Liver (tissue), 3 donors: ENCODE measurements at regions not wholly inside any gene's neighbourhood (a gene's known extent, or its start where the extent isn't known, plus 50 kb on each side); places are given as distances from the start of the nearest gene placed in this dataset.

Experiments
- CTCF ChIP-seq: fragments of 150-350 bp; IDR thresholded peaks from 2 replicates; pipeline ENCODE4 v1.5.1; 2017; ENCODE audit warnings: improper control_type of control experiment, low read depth, low read length; ENCODE audit not compliant: missing input control
- RAD21 ChIP-seq, 2 donors: IDR thresholded peaks; 2 replicates each; pipeline ENCODE4 v1.6.1; 2016; ENCODE audit warnings: antibody characterized with exemption in 2 of 2, mild to moderate bottlenecking in 2 of 2
- YY1 ChIP-seq: IDR thresholded peaks from 2 replicates; pipeline ENCODE4 v1.6.1; 2016; ENCODE audit warnings: antibody characterized with exemption, mild to moderate bottlenecking
- TF ChIP-seq, protein P1 (sequence below): IDR thresholded peaks from 2 replicates; pipeline ENCODE4 v1.6.1; 2016; ENCODE audit warnings: antibody characterized with exemption, mild to moderate bottlenecking
- donor health status: healthy.
- donor health status: healthy.

DNA sequence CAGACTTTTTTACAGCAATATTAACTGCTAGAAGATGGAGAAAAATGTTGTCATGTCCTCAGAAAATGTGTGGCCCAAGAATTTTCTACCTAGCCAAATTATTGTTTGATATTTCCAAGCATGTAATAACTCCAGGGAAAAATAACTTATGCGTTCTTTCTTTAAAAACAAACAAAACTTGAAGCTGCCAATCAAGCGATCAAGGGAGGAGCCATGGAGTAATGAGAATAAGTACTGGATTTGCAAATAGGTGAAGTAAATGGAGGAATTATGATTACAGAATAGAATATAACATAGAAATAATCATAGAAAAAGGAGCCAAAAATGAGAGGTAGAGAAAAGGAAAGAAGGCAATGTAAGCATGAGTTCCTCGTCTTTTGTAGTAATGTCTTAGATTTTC is 225.3 kb downstream of the DLEU7 start:
- TF ChIP-seq CTCF (no peak), YY1 (no peak), RAD21 (IDR thresholded peaks at IDR 0.05) (no peak)
- TF ChIP-seq, protein P1, sequence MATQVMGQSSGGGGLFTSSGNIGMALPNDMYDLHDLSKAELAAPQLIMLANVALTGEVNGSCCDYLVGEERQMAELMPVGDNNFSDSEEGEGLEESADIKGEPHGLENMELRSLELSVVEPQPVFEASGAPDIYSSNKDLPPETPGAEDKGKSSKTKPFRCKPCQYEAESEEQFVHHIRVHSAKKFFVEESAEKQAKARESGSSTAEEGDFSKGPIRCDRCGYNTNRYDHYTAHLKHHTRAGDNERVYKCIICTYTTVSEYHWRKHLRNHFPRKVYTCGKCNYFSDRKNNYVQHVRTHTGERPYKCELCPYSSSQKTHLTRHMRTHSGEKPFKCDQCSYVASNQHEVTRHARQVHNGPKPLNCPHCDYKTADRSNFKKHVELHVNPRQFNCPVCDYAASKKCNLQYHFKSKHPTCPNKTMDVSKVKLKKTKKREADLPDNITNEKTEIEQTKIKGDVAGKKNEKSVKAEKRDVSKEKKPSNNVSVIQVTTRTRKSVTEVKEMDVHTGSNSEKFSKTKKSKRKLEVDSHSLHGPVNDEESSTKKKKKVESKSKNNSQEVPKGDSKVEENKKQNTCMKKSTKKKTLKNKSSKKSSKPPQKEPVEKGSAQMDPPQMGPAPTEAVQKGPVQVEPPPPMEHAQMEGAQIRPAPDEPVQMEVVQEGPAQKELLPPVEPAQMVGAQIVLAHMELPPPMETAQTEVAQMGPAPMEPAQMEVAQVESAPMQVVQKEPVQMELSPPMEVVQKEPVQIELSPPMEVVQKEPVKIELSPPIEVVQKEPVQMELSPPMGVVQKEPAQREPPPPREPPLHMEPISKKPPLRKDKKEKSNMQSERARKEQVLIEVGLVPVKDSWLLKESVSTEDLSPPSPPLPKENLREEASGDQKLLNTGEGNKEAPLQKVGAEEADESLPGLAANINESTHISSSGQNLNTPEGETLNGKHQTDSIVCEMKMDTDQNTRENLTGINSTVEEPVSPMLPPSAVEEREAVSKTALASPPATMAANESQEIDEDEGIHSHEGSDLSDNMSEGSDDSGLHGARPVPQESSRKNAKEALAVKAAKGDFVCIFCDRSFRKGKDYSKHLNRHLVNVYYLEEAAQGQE: no peak
